ENCODE measurements at regions not wholly inside any gene's neighbourhood (a gene's known extent, or its start where the extent isn't known, plus 50 kb on each side); places are given as distances from the start of the nearest gene placed in this dataset.

- Histone ChIP-seq H3K4me3 (no peak overlapping the region), H3K9me3 (replicated peaks) (peaks cover 14% of the 10 kb centered on the region), H3K4me1 (no peaks in the 10 kb centered on the region), H3K36me3 (no peaks in the 10 kb centered on the region), H3K27me3 (ENCODE audit: low read depth) (no peaks in the 10 kb centered on the region), H3K27ac (replicated peaks) (no peak overlapping the region)
- DNase-seq: no peak
- intact Hi-C loops (cut with micrococcal nuclease): no loop called here
- no peak for TF ChIP-seq CTCF (IDR thresholded peaks at IDR 0.05; ENCODE audit: borderline replicate concordance)
Measured at GRCh38 chr18:68509902-68510301, 205.0 kb downstream of the TMX3 start.

GRCh38 chr18:68507781-68508180 lies 207.1 kb downstream of the TMX3 start:
- no peak overlapping the region for H3K27ac ChIP-seq (replicated peaks)
- intact Hi-C loops (cut with micrococcal nuclease): no loop called here
- no peaks in the 10 kb centered on the region for H3K4me1 ChIP-seq
- DNase-seq: no peak
- H3K9me3 ChIP-seq (replicated peaks): peaks cover 13% of the 10 kb centered on the region
- TF ChIP-seq CTCF (IDR thresholded peaks at IDR 0.05; ENCODE audit: borderline replicate concordance): no peak
- no peaks in the 10 kb centered on the region for H3K36me3 ChIP-seq
- no peak overlapping the region for H3K4me3 ChIP-seq
- H3K27me3 ChIP-seq (ENCODE audit: low read depth): no peaks in the 10 kb centered on the region

GRCh38 chr18:68505178-68505574 lies 209.7 kb downstream of the TMX3 start:
- TF ChIP-seq CTCF (IDR thresholded peaks at IDR 0.05; ENCODE audit: borderline replicate concordance): no peak
- DNase-seq: no peak
- intact Hi-C loops (cut with micrococcal nuclease): no loop called here
- Histone ChIP-seq H3K4me3 (no peak overlapping the region), H3K36me3 (no peaks in the 10 kb centered on the region), H3K9me3 (replicated peaks) (no peaks in the 10 kb centered on the region), H3K4me1 (no peaks in the 10 kb centered on the region), H3K27ac (replicated peaks) (no peak overlapping the region), H3K27me3 (ENCODE audit: low read depth) (no peaks in the 10 kb centered on the region)

GRCh38 chr18:68504441-68505177 lies 210.3 kb downstream of the TMX3 start:
- no peak overlapping the region for H3K27ac ChIP-seq (replicated peaks)
- H3K9me3 ChIP-seq (replicated peaks): no peaks in the 10 kb centered on the region
- H3K4me3 ChIP-seq: no peak overlapping the region
- H3K27me3 ChIP-seq (ENCODE audit: low read depth): no peaks in the 10 kb centered on the region
- TF ChIP-seq CTCF (IDR thresholded peaks at IDR 0.05; ENCODE audit: borderline replicate concordance): no peak
- intact Hi-C loops (cut with micrococcal nuclease): no loop called here
- no peaks in the 10 kb centered on the region for H3K4me1 ChIP-seq
- no peaks in the 10 kb centered on the region for H3K36me3 ChIP-seq
- DNase-seq: no peak

- no peak overlapping the region for H3K27ac ChIP-seq (replicated peaks)
- intact Hi-C loops (cut with micrococcal nuclease): no loop called here
- H3K27me3 ChIP-seq (ENCODE audit: low read depth): no peaks in the 10 kb centered on the region
- TF ChIP-seq CTCF (IDR thresholded peaks at IDR 0.05; ENCODE audit: borderline replicate concordance): no peak
- no peak for DNase-seq
- H3K4me1 ChIP-seq: no peaks in the 10 kb centered on the region
- H3K36me3 ChIP-seq: no peaks in the 10 kb centered on the region
- H3K9me3 ChIP-seq (replicated peaks): no peaks in the 10 kb centered on the region
- no peak overlapping the region for H3K4me3 ChIP-seq
Measured at GRCh38 chr18:68500556-68500955, 214.4 kb downstream of the TMX3 start.
